ENCODE measurements at regions not wholly inside any gene's neighbourhood (a gene's known extent, or its start where the extent isn't known, plus 50 kb on each side); places are given as distances from the start of the nearest gene placed in this dataset.

DNA sequence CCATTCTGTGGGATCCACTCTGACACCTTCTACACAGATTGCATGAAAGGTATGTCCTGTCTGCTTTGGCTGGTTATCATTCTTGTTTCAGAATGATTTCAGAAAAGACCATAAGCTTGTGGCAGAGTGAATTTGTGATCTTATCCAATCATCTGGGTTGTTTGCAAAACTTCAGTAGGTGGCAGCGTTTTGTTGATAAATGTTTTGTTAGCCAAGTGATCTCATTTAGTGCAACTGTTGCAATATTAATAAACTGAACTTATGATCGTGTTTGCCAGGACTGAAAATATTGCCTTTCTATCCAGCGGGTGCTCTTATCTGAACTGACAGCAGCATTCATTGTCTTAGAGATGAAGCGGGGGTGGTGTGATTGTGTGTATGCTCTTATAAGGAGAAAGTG is 613.2 kb upstream of the NOX3 start:
- no peaks in the 10 kb centered on the region for H3K4me1 ChIP-seq (ENCODE audit: control insufficient read depth, insufficient read depth, low read length, unreplicated experiment)
- no peaks in the 10 kb centered on the region for H3K27me3 ChIP-seq (ENCODE audit: insufficient read depth, low read length)
- H3K27ac ChIP-seq (ENCODE audit: low read depth, low read length): no peak overlapping the region
- H3K79me2 ChIP-seq (ENCODE audit: control insufficient read depth, insufficient read depth, low read length, unreplicated experiment): no peaks in the 10 kb centered on the region
- no peaks in the 10 kb centered on the region for H3K36me3 ChIP-seq (ENCODE audit: insufficient read depth, low read length)
- H2AFZ ChIP-seq (ENCODE audit: low read length, unreplicated experiment): no peak overlapping the region
- no peak overlapping the region for H3K4me3 ChIP-seq (ENCODE audit: low read depth, low read length)

DNA sequence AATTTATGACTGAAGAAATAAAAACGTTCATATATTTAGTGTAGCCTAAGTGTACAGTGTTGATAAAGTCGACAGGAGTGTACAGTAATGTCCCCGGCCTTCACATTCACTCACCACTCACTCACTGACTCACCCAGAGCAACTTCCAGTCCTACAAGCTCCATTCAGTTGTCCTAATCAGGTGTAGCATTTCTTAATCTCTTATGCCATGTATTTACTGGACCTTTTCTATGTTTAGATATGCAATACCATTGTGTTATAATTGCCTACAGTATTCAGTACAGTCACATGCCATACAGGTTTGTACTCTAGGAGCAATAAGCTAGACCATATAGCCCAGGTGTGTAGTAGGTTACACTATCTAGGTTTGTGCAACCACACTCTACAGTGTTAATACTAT is 610.2 kb upstream of the NOX3 start:
- Histone ChIP-seq H3K4me3 (ENCODE audit: low read depth, low read length) (no peak overlapping the region), H3K36me3 (ENCODE audit: insufficient read depth, low read length) (no peaks in the 10 kb centered on the region), H3K79me2 (ENCODE audit: control insufficient read depth, insufficient read depth, low read length, unreplicated experiment) (no peaks in the 10 kb centered on the region), H2AFZ (ENCODE audit: low read length, unreplicated experiment) (no peak overlapping the region), H3K27me3 (ENCODE audit: insufficient read depth, low read length) (no peaks in the 10 kb centered on the region), H3K27ac (ENCODE audit: low read depth, low read length) (no peak overlapping the region), H3K4me1 (ENCODE audit: control insufficient read depth, insufficient read depth, low read length, unreplicated experiment) (no peaks in the 10 kb centered on the region)

DNA sequence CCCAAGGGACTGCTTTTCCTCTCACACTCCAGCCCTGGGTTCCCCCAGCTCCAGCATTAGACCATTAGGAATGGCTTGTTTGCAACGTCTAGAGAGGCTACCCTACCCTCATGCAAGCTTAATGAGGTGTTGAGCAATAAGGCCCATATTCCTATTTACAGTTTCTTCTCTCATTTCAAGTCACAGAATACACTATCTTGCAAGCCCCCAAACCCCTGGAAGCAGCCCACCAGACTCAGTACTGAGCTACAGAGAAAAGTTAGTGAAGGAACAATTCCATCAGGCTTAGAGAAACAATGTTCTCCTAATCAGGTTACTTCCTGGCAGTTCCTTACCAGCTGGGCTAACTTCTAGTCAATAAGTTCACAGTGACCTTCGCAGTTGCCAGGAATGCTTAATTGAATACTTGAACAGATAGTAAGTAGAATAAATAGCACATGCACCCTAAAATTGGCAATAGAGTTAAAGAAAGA is 606.5 kb upstream of the NOX3 start:
- Histone ChIP-seq H3K4me3 (ENCODE audit: low read depth, low read length) (no peak overlapping the region), H3K27me3 (ENCODE audit: insufficient read depth, low read length) (no peaks in the 10 kb centered on the region), H3K79me2 (ENCODE audit: control insufficient read depth, insufficient read depth, low read length, unreplicated experiment) (no peaks in the 10 kb centered on the region), H3K36me3 (ENCODE audit: insufficient read depth, low read length) (no peaks in the 10 kb centered on the region), H2AFZ (ENCODE audit: low read length, unreplicated experiment) (no peak overlapping the region), H3K27ac (ENCODE audit: low read depth, low read length) (no peak overlapping the region), H3K4me1 (ENCODE audit: control insufficient read depth, insufficient read depth, low read length, unreplicated experiment) (no peaks in the 10 kb centered on the region)

DNA sequence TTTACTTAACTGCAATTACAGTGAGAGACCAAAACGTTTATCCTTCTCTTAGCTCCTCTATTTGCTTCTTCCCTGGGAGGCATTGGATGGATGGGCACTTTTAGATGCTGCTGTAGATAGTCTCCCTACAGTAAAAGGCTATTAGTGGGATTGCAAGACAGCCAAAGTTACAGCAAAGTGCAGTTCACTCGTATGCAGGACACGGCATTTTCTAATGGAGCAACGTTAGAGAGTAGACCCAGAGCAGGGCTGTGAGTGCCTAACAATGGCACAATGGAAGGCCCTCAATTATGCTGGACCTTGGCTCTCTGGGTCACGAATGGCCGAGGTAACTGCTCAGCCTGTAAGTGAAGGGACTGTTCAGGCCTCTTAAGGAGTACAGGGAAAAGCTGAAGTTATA is 605.8 kb upstream of the NOX3 start:
- Histone ChIP-seq H3K36me3 (ENCODE audit: insufficient read depth, low read length) (no peaks in the 10 kb centered on the region), H3K4me3 (ENCODE audit: low read depth, low read length) (no peak overlapping the region), H3K4me1 (ENCODE audit: control insufficient read depth, insufficient read depth, low read length, unreplicated experiment) (no peaks in the 10 kb centered on the region), H3K79me2 (ENCODE audit: control insufficient read depth, insufficient read depth, low read length, unreplicated experiment) (no peaks in the 10 kb centered on the region), H2AFZ (ENCODE audit: low read length, unreplicated experiment) (no peak overlapping the region), H3K27me3 (ENCODE audit: insufficient read depth, low read length) (no peaks in the 10 kb centered on the region), H3K27ac (ENCODE audit: low read depth, low read length) (no peak overlapping the region)

DNA sequence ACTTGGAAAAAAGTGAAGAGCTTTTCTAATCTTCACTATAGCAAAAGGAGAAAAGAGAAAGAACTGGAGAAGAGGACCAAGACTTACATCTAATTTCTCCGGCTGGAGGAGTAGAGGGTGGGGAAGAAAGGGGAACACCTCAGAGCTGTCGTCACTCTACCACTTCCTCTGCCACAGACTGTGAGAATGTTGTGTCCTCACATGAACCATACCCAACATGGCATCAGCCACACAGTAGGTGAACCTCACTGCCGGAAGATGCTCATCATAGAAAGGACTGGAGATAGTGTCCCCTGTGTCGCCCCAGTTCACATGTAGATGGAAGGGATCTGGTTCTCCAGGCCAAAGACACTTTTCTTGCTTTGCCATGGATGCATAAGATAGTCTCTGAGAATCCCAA is 604.4 kb upstream of the NOX3 start:
- H3K79me2 ChIP-seq (ENCODE audit: control insufficient read depth, insufficient read depth, low read length, unreplicated experiment): no peaks in the 10 kb centered on the region
- H2AFZ ChIP-seq (ENCODE audit: low read length, unreplicated experiment): no peak overlapping the region
- H3K27ac ChIP-seq (ENCODE audit: low read depth, low read length): no peak overlapping the region
- H3K27me3 ChIP-seq (ENCODE audit: insufficient read depth, low read length): no peaks in the 10 kb centered on the region
- no peaks in the 10 kb centered on the region for H3K4me1 ChIP-seq (ENCODE audit: control insufficient read depth, insufficient read depth, low read length, unreplicated experiment)
- H3K36me3 ChIP-seq (ENCODE audit: insufficient read depth, low read length): no peaks in the 10 kb centered on the region
- H3K4me3 ChIP-seq (ENCODE audit: low read depth, low read length): no peak overlapping the region

DNA sequence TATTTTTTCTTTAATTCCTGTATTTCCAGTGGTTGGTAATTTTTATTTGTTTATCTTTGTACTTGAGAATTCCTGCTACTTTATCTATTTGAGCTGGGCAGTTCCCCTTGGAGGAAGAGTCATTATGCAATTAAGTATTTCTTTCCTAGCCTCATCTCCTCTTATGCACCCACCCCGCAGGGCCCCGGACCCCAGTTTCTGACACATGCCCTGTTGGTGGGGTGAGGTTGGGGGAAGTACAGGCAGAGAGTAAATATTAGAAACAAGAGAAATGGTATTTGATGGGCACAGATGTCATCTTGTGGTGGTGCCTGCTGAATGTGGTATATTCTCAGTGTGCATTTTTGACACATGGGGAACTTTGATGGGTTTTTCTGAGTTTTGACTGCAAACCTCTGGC is 602.7 kb upstream of the NOX3 start:
- Histone ChIP-seq H3K27ac (ENCODE audit: low read depth, low read length) (no peak overlapping the region), H3K4me3 (ENCODE audit: low read depth, low read length) (no peak overlapping the region), H3K27me3 (ENCODE audit: insufficient read depth, low read length) (no peaks in the 10 kb centered on the region), H2AFZ (ENCODE audit: low read length, unreplicated experiment) (no peak overlapping the region), H3K4me1 (ENCODE audit: control insufficient read depth, insufficient read depth, low read length, unreplicated experiment) (no peaks in the 10 kb centered on the region), H3K36me3 (ENCODE audit: insufficient read depth, low read length) (no peaks in the 10 kb centered on the region), H3K79me2 (ENCODE audit: control insufficient read depth, insufficient read depth, low read length, unreplicated experiment) (no peaks in the 10 kb centered on the region)

DNA sequence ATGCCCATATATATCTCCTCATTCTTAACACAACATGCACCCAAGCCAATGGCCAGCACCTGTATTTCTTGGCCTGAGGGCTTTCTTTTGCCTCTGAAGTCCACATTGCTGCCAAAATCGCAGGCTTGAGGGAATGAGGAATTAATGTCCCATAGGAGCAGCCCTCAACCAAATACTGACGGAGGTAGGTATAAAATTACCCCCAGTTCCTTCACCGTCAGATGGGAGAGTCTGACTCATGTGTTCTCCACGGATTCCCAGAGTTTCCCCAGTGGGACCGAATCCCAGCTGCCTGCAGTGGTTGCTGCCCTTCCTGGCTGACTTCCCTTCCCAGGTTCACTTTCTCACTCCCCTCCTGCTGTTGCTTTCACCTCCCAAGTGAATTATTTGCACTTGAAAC is 602.2 kb upstream of the NOX3 start:
- Histone ChIP-seq H3K4me3 (ENCODE audit: low read depth, low read length) (no peak overlapping the region), H3K27ac (ENCODE audit: low read depth, low read length) (no peak overlapping the region), H3K36me3 (ENCODE audit: insufficient read depth, low read length) (no peaks in the 10 kb centered on the region), H3K27me3 (ENCODE audit: insufficient read depth, low read length) (no peaks in the 10 kb centered on the region), H3K4me1 (ENCODE audit: control insufficient read depth, insufficient read depth, low read length, unreplicated experiment) (no peaks in the 10 kb centered on the region), H3K79me2 (ENCODE audit: control insufficient read depth, insufficient read depth, low read length, unreplicated experiment) (no peaks in the 10 kb centered on the region), H2AFZ (ENCODE audit: low read length, unreplicated experiment) (no peak overlapping the region)

DNA sequence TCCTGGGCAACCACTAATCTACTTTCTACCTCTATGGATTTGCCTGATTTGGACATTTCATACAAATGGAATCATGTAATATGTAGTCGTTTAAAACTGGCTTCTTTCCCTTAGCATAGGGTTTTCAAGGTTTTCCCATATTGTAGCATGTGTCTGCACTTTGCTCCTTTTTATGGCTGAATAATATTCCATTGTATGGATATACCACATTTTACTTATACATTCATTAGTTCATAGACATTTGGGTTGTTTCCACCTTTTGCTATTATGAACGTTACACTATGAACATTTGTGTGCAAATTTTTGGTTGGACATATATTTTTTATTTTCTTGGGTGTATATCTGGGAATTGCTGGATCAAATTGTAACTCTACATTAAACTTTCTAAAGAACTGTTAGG is 600.4 kb upstream of the NOX3 start:
- H3K4me3 ChIP-seq (ENCODE audit: low read depth, low read length): no peak overlapping the region
- H3K79me2 ChIP-seq (ENCODE audit: control insufficient read depth, insufficient read depth, low read length, unreplicated experiment): no peaks in the 10 kb centered on the region
- H3K4me1 ChIP-seq (ENCODE audit: control insufficient read depth, insufficient read depth, low read length, unreplicated experiment): no peaks in the 10 kb centered on the region
- H2AFZ ChIP-seq (ENCODE audit: low read length, unreplicated experiment): no peak overlapping the region
- no peaks in the 10 kb centered on the region for H3K36me3 ChIP-seq (ENCODE audit: insufficient read depth, low read length)
- H3K27ac ChIP-seq (ENCODE audit: low read depth, low read length): no peak overlapping the region
- H3K27me3 ChIP-seq (ENCODE audit: insufficient read depth, low read length): no peaks in the 10 kb centered on the region

DNA sequence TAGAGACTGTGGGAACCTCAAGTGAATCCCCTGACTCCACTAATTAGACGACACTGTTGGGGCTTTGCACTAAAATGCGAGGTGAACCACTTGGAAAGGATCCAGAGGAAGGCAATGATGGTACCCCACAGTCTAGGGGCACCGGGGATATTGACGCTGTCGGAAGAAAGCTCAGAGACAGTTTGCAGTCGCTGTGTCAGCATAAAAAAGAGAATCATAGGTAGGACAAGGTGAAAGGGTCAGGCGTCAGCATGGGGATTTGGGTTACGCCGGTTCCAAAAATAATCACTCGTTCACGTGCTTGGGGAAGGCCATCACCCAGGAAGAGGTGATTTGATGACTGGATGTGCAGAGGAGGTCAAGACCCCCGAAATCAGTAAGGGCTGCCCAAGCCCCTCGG is 598.0 kb upstream of the NOX3 start:
- no peak overlapping the region for H2AFZ ChIP-seq (ENCODE audit: low read length, unreplicated experiment)
- H3K4me1 ChIP-seq (ENCODE audit: control insufficient read depth, insufficient read depth, low read length, unreplicated experiment): no peaks in the 10 kb centered on the region
- no peaks in the 10 kb centered on the region for H3K36me3 ChIP-seq (ENCODE audit: insufficient read depth, low read length)
- no peaks in the 10 kb centered on the region for H3K27me3 ChIP-seq (ENCODE audit: insufficient read depth, low read length)
- no peak overlapping the region for H3K4me3 ChIP-seq (ENCODE audit: low read depth, low read length)
- no peaks in the 10 kb centered on the region for H3K79me2 ChIP-seq (ENCODE audit: control insufficient read depth, insufficient read depth, low read length, unreplicated experiment)
- no peak overlapping the region for H3K27ac ChIP-seq (ENCODE audit: low read depth, low read length)

DNA sequence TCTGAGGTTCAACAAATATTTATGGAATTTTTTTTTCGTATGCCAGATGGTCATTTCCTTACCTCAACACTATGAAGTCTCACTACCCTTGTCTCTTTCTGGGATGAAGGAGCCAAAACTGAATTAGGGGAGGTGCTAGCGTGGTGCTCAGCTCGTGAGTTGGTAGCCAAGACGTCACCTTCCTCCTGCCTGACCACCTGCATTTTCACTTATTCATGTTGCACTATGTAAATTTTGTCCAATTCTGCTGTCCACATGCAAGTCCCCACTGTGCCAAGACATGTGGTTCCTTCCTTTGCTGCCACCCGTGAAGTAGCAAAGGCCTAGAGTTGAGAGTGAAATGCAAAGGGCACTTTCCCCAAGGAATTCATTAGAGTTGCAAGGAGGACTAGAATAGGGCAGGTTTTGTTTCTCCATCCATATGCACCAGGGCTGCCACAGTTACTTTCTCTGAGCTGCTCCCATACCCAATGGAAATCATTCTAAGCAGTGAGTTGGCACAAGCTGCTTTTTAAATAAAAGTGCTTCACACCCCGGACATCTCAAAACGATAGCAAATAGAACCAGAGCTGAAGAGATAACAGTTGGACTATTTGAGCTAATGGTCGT is 591.3 kb upstream of the NOX3 start:
- Histone ChIP-seq H3K4me1 (ENCODE audit: control insufficient read depth, insufficient read depth, low read length, unreplicated experiment) (no peaks in the 10 kb centered on the region), H3K36me3 (ENCODE audit: insufficient read depth, low read length) (no peaks in the 10 kb centered on the region), H3K4me3 (ENCODE audit: low read depth, low read length) (no peak overlapping the region), H2AFZ (ENCODE audit: low read length, unreplicated experiment) (no peak overlapping the region), H3K27ac (ENCODE audit: low read depth, low read length) (no peak overlapping the region), H3K79me2 (ENCODE audit: control insufficient read depth, insufficient read depth, low read length, unreplicated experiment) (no peaks in the 10 kb centered on the region), H3K27me3 (ENCODE audit: insufficient read depth, low read length) (no peaks in the 10 kb centered on the region)

DNA sequence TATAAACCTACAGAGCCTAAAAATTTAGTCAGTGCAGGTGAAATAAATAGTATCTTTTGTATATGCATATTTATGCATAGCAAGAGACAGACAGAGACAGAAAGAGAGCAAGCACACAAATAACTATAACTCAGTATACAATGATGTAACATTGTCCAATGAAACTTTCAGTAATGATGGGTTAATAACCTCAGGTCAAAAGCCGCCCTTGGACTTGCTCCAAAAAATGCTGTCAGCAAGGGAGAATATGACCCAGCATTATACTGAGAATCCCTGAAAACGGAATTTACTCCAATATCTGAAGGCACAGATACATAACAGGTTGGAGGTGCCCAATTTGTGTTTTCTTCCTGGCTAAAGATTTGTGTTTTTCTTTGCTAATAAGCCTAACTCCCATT is 590.6 kb upstream of the NOX3 start:
- Histone ChIP-seq H3K79me2 (ENCODE audit: control insufficient read depth, insufficient read depth, low read length, unreplicated experiment) (no peaks in the 10 kb centered on the region), H3K27ac (ENCODE audit: low read depth, low read length) (no peak overlapping the region), H2AFZ (ENCODE audit: low read length, unreplicated experiment) (no peak overlapping the region), H3K27me3 (ENCODE audit: insufficient read depth, low read length) (no peaks in the 10 kb centered on the region), H3K36me3 (ENCODE audit: insufficient read depth, low read length) (no peaks in the 10 kb centered on the region), H3K4me3 (ENCODE audit: low read depth, low read length) (no peak overlapping the region), H3K4me1 (ENCODE audit: control insufficient read depth, insufficient read depth, low read length, unreplicated experiment) (no peaks in the 10 kb centered on the region)
